NCI-H526 treated with DMSO at 0.1 percent for 48 hours (cell line): ENCODE measurements at regions not wholly inside any gene's neighbourhood (a gene's known extent, or its start where the extent isn't known, plus 50 kb on each side); places are given as distances from the start of the nearest gene placed in this dataset.
"Not testable (repeated sequence)": the region's sequence is repeated elsewhere in the genome, so short reads cannot be mapped to it uniquely, and the experiment has no call there.

Source experiments
- DNase-seq: peaks from one replicate; lab custom pipeline; 2025; lab: John Stamatoyannopoulos, UW

DNA sequence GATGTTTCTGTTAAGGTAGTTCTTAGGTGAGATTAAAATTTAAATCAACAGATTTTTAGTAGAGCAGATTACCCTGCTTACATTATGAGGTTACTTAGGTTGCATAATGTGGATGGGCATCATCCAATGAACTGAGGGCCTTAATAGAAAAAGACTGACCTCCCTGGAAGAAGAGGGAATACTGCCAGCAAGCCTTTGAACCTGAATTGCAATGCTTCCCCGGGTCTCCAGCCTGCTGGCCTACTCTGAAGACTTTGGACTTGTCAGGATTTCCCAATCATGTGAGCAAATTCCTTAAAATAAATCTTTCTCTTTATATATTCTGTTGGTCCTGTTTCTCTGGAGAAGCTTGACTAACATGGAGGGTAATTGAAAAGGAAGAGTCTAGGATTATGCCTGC, 542.1 kb upstream of the ARRDC3 start:
- no peak for DNase-seq

DNA sequence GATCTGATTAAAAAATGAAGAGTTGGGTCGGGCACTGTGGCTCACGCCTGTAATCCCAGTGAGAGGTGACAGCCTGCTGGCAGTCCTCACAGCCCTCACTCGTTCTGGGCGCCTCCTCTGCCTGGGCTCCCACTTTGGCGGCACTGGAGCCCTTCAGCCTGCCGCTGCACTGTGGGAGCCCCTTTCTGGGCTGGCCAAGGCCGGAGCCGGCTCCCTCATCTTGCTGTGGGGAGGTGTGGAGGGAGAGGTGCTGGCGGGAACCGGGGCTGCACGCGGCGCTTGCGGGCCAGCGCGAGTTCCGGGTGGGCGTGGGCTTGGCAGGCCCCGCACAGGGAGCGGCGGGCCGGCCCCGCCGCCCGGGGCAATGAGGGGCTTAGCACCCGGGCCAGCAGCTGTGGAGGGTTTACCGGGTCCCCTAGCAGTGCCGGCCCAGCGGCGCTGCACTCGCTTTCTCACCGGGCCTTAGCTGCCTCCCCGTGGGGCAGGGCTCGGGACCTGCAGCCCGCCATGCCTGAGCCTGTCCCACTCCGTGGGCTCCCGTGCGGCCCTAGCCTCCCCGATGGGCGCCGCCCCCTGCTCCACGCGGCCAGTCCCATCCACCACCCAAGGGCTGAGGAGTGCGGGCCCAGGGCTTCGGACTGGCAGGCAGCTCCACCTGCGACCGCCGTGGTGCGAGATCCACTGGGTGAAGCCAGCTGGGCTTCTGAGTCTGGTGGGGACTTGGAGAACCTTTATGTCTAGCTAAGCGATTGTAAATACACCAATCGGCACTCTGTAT, 534.1 kb upstream of the ARRDC3 start:
- DNase-seq = not testable (repeated sequence)

- DNase-seq = no peak
Measured at GRCh38 chr5:91910655-91911054, 527.5 kb upstream of the ARRDC3 start.

GRCh38 chr5:91910247-91910646, 527.1 kb upstream of the ARRDC3 start:
- DNase-seq = no peak

- no peak for DNase-seq
Measured at GRCh38 chr5:91906494-91906893, 523.4 kb upstream of the ARRDC3 start.

DNA sequence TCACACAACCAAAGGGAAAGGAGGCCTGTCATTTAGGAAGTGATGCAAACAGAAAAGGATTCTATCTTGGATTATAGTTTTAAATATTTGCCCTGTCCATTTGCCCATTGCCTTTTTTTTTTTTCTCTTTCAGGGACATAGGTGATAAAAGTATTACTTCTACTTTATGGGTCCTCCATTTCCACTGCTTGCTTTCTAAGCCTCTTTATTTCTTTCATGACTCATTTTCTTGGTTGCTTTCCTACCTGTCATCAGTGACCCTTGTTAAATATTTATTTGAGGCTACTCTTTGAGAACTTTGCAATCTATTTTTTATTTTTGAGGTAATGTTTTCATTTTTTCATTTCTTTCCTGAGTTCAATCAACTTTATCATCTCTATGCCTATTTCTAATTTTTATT, 522.9 kb upstream of the ARRDC3 start:
- DNase-seq = no peak

DNA sequence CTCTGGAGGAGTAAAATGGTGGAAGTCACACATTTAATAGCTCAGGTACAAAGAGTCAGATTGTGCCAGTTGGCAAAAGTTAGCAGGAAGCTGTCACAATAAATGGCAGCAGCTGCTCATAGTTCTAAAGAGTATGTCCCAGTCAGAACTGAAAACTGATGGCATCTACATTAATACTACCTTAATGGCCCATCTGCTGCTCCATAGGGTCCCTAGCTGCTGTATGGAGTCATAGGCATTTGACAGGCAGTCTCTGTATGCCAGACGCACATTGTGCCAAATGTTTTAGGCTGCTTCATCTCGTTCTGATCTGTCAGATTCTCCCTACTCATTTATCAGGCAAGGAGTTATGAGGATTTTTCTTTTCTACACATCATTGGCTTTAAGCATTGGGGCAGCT, 515.8 kb upstream of the ARRDC3 start:
- no peak for DNase-seq

DNA sequence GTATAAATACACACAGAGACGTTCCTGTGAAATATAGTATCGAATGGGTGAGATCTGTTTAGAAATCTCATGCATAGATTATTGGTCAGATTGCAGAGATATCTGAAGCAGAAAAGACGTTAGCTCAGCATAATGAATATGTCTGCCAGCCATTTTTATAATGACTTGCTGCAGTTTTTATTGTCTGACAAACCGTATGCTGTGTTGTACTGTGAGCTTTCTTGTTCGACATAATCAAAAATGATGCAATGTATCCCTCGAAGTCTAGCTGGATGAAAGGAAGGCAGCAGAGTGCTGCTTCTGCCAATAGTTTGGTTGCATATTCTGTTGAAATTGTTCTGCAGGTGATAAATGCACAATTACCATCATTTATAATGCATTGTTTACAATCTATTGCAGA, 514.9 kb upstream of the ARRDC3 start:
- no peak for DNase-seq

DNA sequence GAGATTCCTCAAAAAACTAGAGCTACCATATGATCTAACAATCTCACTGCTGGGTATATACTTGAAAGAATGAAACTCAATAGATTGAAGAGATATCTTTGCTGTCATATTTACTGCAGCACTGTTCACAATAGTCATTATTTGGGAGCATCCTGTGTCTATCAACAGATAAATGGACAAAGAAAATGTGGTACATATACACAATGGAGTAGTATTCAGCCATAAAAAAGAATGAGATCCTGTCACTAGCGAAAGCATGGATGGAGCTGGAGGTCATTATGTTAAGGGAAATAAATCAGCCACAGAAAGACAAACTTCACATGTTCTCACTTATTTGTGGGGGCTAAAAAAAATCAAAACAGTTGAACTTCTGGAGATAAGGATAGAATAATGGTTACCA, 505.7 kb upstream of the ARRDC3 start:
- no peak for DNase-seq

- DNase-seq = no peak
Measured at GRCh38 chr5:91885291-91886265, 502.5 kb upstream of the ARRDC3 start.

GRCh38 chr5:91884036-91884435, 500.9 kb upstream of the ARRDC3 start:
- no peak for DNase-seq

GRCh38 chr5:91875196-91875779, 492.2 kb upstream of the ARRDC3 start:
- DNase-seq = no peak

DNA sequence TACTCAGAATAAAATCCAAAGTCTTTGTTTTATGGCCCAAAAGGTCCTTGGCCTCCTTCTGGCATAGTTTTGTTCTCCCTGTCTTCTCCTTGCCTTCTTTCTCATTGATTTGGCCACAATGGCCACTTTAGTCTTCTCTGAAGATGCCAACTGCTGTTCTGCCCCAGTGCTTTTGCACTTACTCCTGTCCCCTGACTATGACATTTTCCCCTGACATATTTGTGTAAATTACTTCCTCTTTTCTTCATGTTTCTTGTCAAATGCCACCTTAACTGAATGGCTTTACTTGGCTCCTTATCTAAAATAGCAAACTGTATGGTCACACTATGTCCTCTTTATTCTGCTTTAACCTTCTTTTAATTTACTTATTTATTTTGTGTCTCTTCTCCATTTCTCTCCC, 484.7 kb upstream of the ARRDC3 start:
- DNase-seq = no peak

GRCh38 chr5:91865915-91866314, 482.8 kb upstream of the ARRDC3 start:
- no peak for DNase-seq

DNA sequence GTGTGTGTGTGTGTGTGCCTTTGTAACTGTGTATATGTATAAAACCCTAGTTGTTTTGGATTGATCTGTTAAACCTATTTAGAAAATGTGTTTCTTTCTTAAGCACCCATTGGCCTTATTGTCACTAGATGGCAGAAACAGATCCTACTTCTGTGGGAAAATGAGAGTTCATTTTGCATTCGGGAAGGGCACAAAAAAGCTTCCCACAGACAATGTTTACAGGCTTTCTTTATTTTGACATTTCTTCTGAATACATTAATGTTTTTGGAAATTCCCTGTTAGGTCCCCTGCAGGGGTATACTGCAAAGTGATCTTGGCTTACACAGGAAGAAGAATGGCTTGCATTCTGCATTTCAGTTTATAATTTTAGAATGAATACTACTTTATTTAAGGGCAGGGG, 481.8 kb upstream of the ARRDC3 start:
- DNase-seq = no peak

DNA sequence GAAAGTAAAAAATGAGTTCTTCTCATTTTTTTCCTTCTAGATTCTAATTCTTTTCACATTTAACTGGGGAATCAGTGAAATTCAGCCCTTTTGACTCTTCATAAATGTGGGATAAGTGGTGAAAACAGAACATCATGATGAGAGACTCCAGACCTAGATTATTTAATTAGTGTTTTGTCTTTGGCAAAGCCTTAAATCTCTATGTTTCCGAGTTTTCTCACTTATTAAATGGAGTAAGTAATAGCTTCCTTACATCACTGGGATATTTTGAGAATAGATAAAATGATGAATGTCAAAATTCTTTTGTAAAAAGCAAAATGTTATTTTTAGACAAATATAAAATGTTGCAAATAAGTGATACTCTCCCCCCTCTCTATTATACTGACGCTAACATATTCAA, 468.6 kb upstream of the ARRDC3 start:
- DNase-seq = no peak

- DNase-seq = no peak
Measured at GRCh38 chr5:91850031-91850430, 466.9 kb upstream of the ARRDC3 start.

- DNase-seq = no peak
Measured at GRCh38 chr5:91849069-91849468, 466.0 kb upstream of the ARRDC3 start.

DNA sequence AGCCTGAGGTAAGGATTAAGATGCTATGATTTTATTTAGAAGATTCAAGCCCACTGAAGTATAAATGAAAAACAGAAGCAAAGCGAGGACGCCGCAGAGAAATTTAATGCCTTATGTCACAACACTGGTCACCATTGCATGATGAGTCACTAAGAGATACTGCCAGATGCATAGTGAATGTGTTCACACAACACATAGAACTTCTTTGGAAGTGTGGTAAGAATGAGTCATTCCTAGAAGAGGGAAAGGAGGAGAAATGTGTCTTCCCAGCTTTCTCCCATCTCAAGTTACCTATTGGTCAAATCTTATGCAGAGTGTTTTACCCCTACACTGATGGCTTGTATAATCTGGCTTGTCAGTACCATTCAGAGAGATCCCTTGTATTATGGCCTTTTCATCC, 465.3 kb upstream of the ARRDC3 start:
- DNase-seq = no peak

DNA sequence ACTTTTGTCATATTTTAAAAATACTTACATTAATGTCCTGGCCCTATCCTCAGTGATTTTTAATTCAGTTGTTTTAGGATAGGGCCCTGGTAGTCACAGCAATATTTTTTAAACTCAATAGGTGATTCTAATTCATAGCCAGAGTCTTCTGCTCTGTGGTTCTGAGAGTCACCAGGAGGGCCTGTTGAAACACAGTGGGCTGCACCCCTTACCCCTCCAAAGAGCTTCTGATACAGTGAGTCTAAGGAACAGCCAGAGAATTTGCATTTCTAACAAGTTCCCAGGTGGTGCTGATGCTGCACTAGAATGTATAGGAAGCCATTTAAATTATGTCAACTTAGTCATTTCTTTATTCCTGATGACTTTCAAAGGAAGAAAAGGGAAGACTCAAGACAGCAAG, 458.3 kb upstream of the ARRDC3 start:
- no peak for DNase-seq

DNA sequence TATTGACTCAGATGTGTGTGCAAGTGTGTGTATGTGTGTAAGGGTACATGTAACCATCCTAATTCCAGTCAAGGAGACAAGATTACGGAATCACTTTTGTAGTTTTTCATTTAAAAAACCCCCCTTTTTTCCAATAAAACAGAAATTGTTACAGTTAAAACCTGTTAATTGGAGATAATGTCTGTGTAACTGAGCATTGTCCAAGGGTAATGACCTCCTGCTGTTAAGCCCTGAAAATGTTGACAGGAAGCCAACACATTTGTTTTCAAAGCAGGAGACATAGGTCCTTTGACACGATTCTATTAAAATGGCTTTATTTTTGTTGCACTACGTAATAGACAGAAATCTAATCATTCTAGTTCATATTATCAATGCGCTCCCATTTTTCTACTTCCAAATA, 457.3 kb upstream of the ARRDC3 start:
- no peak for DNase-seq

DNA sequence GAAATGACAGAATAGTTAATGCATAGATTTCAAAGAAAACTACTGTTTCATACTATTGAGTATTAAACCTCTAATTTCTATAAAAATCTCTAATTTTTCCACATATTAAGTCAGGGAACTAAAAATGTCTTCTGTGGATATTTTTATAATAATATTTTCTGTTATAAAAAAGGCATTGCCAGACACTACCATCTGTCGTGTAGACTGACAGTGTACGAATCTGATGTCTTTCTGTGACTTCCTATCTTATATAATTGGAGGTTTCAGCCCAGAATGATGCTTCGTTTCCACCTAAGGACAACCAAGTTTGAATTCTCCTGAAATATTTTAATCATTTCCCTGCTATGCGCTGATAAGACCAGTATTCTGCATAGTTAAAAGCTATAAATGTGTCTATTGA, 456.6 kb upstream of the ARRDC3 start:
- DNase-seq = no peak

- no peak for DNase-seq
Measured at GRCh38 chr5:91839233-91839632, 456.1 kb upstream of the ARRDC3 start.
